H1 (cell line): ENCODE measurements at regions not wholly inside any gene's neighbourhood (a gene's known extent, or its start where the extent isn't known, plus 50 kb on each side); places are given as distances from the start of the nearest gene placed in this dataset.

ENCODE experiments used
- CTCF ChIA-PET: fragments of 300-600 bp; sonication (Branson Sonifier 250); formaldehyde crosslinking; loops from one replicate; lab custom pipeline; 2021; ENCODE audit not compliant: partially characterized antibody; lab: Charles Lee
- POLR2A ChIA-PET: fragments of 300-600 bp; sonication (Branson Sonifier 250); formaldehyde crosslinking; loops from one replicate; lab custom pipeline; 2021; ENCODE audit warnings: inconsistent platforms; ENCODE audit not compliant: partially characterized antibody; lab: Charles Lee
- DNase-seq, 2 experiments: peaks; one replicate each; pipeline versions ENCODE4 v3.0.0 to v3.0.0-alpha.2; 2010 to 2022; ENCODE audit warnings: low spot score in 2 of 2, low read depth in 1 of 2, mixed read lengths in 1 of 2
- FAIRE-seq: peaks from 2 replicates; lab custom pipeline; 2011; peaks lifted over from hg19 to GRCh38; lab: Jason Lieb, UNC
- H2AFZ ChIP-seq: 2 replicates; pipeline ENCODE4 v1.8.1; 2012; ENCODE audit warnings: low read length, inconsistent platforms
- H2AK5ac ChIP-seq: 2 replicates; pipeline ENCODE4 v1.6.1; 2013; ENCODE audit warnings: low read depth, low read length
- H2BK120ac ChIP-seq: replicated peaks from 2 replicates; pipeline ENCODE3; 2013; ENCODE audit warnings: low read depth, low read length, inconsistent platforms
- H2BK12ac ChIP-seq: 2 replicates; pipeline ENCODE4 v1.6.1; 2013; ENCODE audit warnings: low read depth, low read length
- H2BK15ac ChIP-seq: 2 replicates; pipeline ENCODE4 v1.6.1; 2013; ENCODE audit warnings: low read length
- H2BK20ac ChIP-seq: 2 replicates; pipeline ENCODE4 v1.6.1; 2013; ENCODE audit warnings: low read length
- H2BK5ac ChIP-seq: 2 replicates; pipeline ENCODE4 v1.6.1; 2013; ENCODE audit warnings: low read depth, low read length
- H3K14ac ChIP-seq: 2 replicates; pipeline ENCODE4 v1.6.1; 2013; ENCODE audit warnings: inconsistent platforms; ENCODE audit not compliant: insufficient read length
- H3K18ac ChIP-seq: 2 replicates; pipeline ENCODE4 v1.6.1; 2013; ENCODE audit warnings: low read length; ENCODE audit errors: extremely low read depth
- H3K23ac ChIP-seq: 2 replicates; pipeline ENCODE4 v1.6.1; 2013; ENCODE audit warnings: inconsistent platforms; ENCODE audit not compliant: insufficient read length
- H3K23me2 ChIP-seq: 2 replicates; pipeline ENCODE4 v1.6.1; 2013; ENCODE audit warnings: low read depth, low read length
- H3K27ac ChIP-seq: 2 replicates; pipeline ENCODE4 v1.6.1; 2011; ENCODE audit warnings: low read depth, low read length, inconsistent platforms
- H3K27me3 ChIP-seq, 4 experiments: replicated peaks in 1 of 4; 1 replicate in 1 of 4; 2 replicates in 3 of 4; pipeline versions ENCODE4 v1.6.1 to v1.8.1; 2011 to 2013; ENCODE audit warnings: low read length in 3 of 4, mild to moderate bottlenecking in 3 of 4, inconsistent platforms in 2 of 4, mixed read lengths in 2 of 4, moderate library complexity in 1 of 4; ENCODE audit not compliant: control insufficient read depth in 3 of 4, insufficient read depth in 3 of 4; ENCODE audit errors: extremely low read depth in 1 of 4
- H3K36me3 ChIP-seq, 4 experiments: 2 replicates each; pipeline versions ENCODE4 v1.6.1 to v1.8.1; 2011 to 2013; ENCODE audit warnings: mild to moderate bottlenecking in 4 of 4, low read length in 3 of 4, moderate library complexity in 2 of 4, control low read depth in 1 of 4, inconsistent platforms in 1 of 4; ENCODE audit not compliant: insufficient read depth in 4 of 4, control insufficient read depth in 2 of 4
- H3K4ac ChIP-seq: replicated peaks from 2 replicates; pipeline ENCODE3; 2013; ENCODE audit warnings: low read length, low read depth, mixed read lengths, inconsistent platforms; ENCODE audit not compliant: insufficient read length
- H3K4me1 ChIP-seq, 4 experiments: replicated peaks in 1 of 4; 1 replicate in 1 of 4; 2 replicates in 3 of 4; pipeline versions ENCODE4 v1.6.1 to v1.8.1; 2011 to 2013; ENCODE audit warnings: low read length in 3 of 4, inconsistent platforms in 2 of 4, mixed read lengths in 1 of 4; ENCODE audit not compliant: insufficient read depth in 4 of 4, control insufficient read depth in 3 of 4
- H3K4me2 ChIP-seq, 2 experiments: 2 replicates each; pipeline versions ENCODE4 v1.6.1 to v1.8.1; 2011 to 2013; ENCODE audit warnings: low read depth in 2 of 2, low read length in 2 of 2, control low read depth in 1 of 2, inconsistent platforms in 1 of 2, mild to moderate bottlenecking in 1 of 2; ENCODE audit not compliant: insufficient read depth in 1 of 2
- H3K4me3 ChIP-seq, 4 experiments: fragments of 200-600, 300-600 bp in 1 of 4; sonication (generic), shearing (Covaris generic), sonication (Bioruptor Twin) in 1 of 4; 2 replicates each; pipeline versions ENCODE4 v1.5.1 to v1.8.1; 2011 to 2016; ENCODE audit warnings: low read length in 4 of 4, low read depth in 3 of 4, control low read depth in 2 of 4, inconsistent platforms in 2 of 4, mild to moderate bottlenecking in 2 of 4, mixed read lengths in 1 of 4, moderate library complexity in 1 of 4; ENCODE audit not compliant: insufficient read depth in 2 of 4; ENCODE audit errors: extremely low read depth in 1 of 4
- H3K56ac ChIP-seq: replicated peaks from 2 replicates; pipeline ENCODE3; 2013; ENCODE audit warnings: low read depth, mild to moderate bottlenecking, mixed read lengths, low read length, inconsistent platforms; ENCODE audit not compliant: insufficient read length
- H3K79me1 ChIP-seq: 2 replicates; pipeline ENCODE4 v1.6.1; 2013; ENCODE audit warnings: low read depth, low read length, control low read depth
- H3K79me2 ChIP-seq, 2 experiments: 2 replicates each; pipeline versions ENCODE4 v1.6.1 to v1.8.1; 2012 to 2013; ENCODE audit warnings: low read length in 2 of 2, mild to moderate bottlenecking in 2 of 2, inconsistent platforms in 1 of 2; ENCODE audit not compliant: insufficient read depth in 2 of 2, control insufficient read depth in 1 of 2
- H3K9ac ChIP-seq, 4 experiments: replicated peaks in 1 of 4; 1 replicate in 1 of 4; 2 replicates in 3 of 4; pipeline versions ENCODE4 v1.6.1 to v1.8.1; 2011 to 2013; ENCODE audit warnings: low read depth in 3 of 4, low read length in 3 of 4, control low read depth in 2 of 4, mild to moderate bottlenecking in 2 of 4, moderate library complexity in 2 of 4, inconsistent platforms in 1 of 4; ENCODE audit errors: extremely low read depth in 1 of 4
- H3K9me3 ChIP-seq, 2 experiments: 2 replicates each; pipeline versions ENCODE4 v1.6.1 to v1.8.1; 2012 to 2013; ENCODE audit warnings: mild to moderate bottlenecking in 2 of 2, moderate library complexity in 2 of 2, control low read depth in 1 of 2, inconsistent platforms in 1 of 2, low read depth in 1 of 2, low read length in 1 of 2, mixed read lengths in 1 of 2; ENCODE audit not compliant: insufficient read depth in 2 of 2
- H4K20me1 ChIP-seq, 2 experiments: replicated peaks in 1 of 2; 2 replicates each; pipeline versions ENCODE3 to v1.8.1; 2011 to 2013; ENCODE audit warnings: inconsistent platforms in 2 of 2, low read length in 2 of 2, mild to moderate bottlenecking in 1 of 2; ENCODE audit not compliant: insufficient read depth in 2 of 2, control insufficient read depth in 1 of 2
- H4K5ac ChIP-seq: 2 replicates; pipeline ENCODE4 v1.6.1; 2013; ENCODE audit warnings: low read length, low read depth, mixed read lengths, inconsistent platforms; ENCODE audit not compliant: insufficient read length
- H4K8ac ChIP-seq: 2 replicates; pipeline ENCODE4 v1.8.0; 2013; ENCODE audit warnings: mild to moderate bottlenecking, moderate library complexity, low read length, inconsistent platforms; ENCODE audit not compliant: insufficient read depth; ENCODE audit errors: extremely low read depth
- H4K91ac ChIP-seq: replicated peaks from 2 replicates; pipeline ENCODE3; 2013; ENCODE audit warnings: low read length, mixed read lengths, inconsistent platforms; ENCODE audit not compliant: insufficient read length
- ATF2 ChIP-seq: IDR thresholded peaks from 2 replicates; pipeline ENCODE4 v1.6.1; 2012; ENCODE audit warnings: low read length, inconsistent platforms
- ATF3 ChIP-seq: IDR thresholded peaks from 2 replicates; pipeline ENCODE4 v1.6.1; 2011; ENCODE audit warnings: low read depth, mild to moderate bottlenecking, low read length; ENCODE audit not compliant: insufficient read depth
- CBX8 ChIP-seq: fragments of 300-800, 300-1000 bp; sonication (generic); IDR thresholded peaks from 2 replicates; pipeline ENCODE4 v1.7.1; 2016; ENCODE audit warnings: low read depth, low read length, borderline replicate concordance
- CHD2 ChIP-seq: IDR thresholded peaks from 2 replicates; pipeline ENCODE4 v1.6.1; 2012; ENCODE audit warnings: low read length, improper control_type of control experiment
- EP300 ChIP-seq, 2 experiments: IDR thresholded peaks; 1 replicate in 1 of 2; 2 replicates in 1 of 2; pipeline ENCODE4 v1.6.1; 2011 to 2012; ENCODE audit warnings: low read depth in 2 of 2, low read length in 2 of 2, mild to moderate bottlenecking in 2 of 2, borderline replicate concordance in 1 of 2, inconsistent platforms in 1 of 2, moderate library complexity in 1 of 2
- GTF2F1 ChIP-seq: IDR thresholded peaks from 2 replicates; pipeline ENCODE4 v1.6.1; 2012; ENCODE audit warnings: low read depth, low read length, improper control_type of control experiment, borderline replicate concordance
- JUND ChIP-seq: IDR thresholded peaks from 2 replicates; pipeline ENCODE4 v1.6.1; 2011; ENCODE audit warnings: mild to moderate bottlenecking, improper control_type of control experiment, low read length
- MAX ChIP-seq: IDR thresholded peaks from 2 replicates; pipeline ENCODE4 v1.6.1; 2012; ENCODE audit warnings: inconsistent platforms
- NRF1 ChIP-seq: IDR thresholded peaks from 2 replicates; pipeline ENCODE4 v1.6.1; 2011; ENCODE audit warnings: mild to moderate bottlenecking, low read depth, low read length, improper control_type of control experiment
- POLR2A ChIP-seq, 2 experiments: IDR thresholded peaks; 1 replicate in 1 of 2; 2 replicates in 1 of 2; pipeline ENCODE4 v1.6.1; 2011; ENCODE audit warnings: low read depth in 2 of 2, low read length in 2 of 2, mild to moderate bottlenecking in 2 of 2; ENCODE audit errors: control extremely low read depth in 1 of 2
- POU5F1 ChIP-seq: IDR thresholded peaks from 2 replicates; pipeline ENCODE4 v1.6.1; 2011; ENCODE audit warnings: low read depth, mild to moderate bottlenecking, low read length, moderate library complexity
- TCF12 ChIP-seq: IDR thresholded peaks from 2 replicates; pipeline ENCODE4 v1.6.1; 2011; ENCODE audit warnings: low read depth, mild to moderate bottlenecking, low read length
- ZNF274 ChIP-seq: IDR thresholded peaks from 2 replicates; pipeline ENCODE4 v1.7.0; 2012; ENCODE audit warnings: low read length, borderline replicate concordance; ENCODE audit errors: extremely low read depth
- WGBS, 2 experiments: shearing (Covaris generic) in 1 of 2; methylation state at CpG; one replicate each; pipeline versions ENCODE4 v1.1.6 to v1.1.7; 2013 to 2015; ENCODE audit warnings: low lambda C conversion rate in 2 of 2, mixed read lengths in 2 of 2, inconsistent platforms in 1 of 2, low coverage in 1 of 2, missing lambda C conversion rate in 1 of 2; ENCODE audit not compliant: insufficient replicate concordance in 2 of 2, insufficient coverage in 1 of 2, insufficient read length in 1 of 2; ENCODE audit errors: extremely low coverage in 1 of 2, missing lambda C conversion rate in 1 of 2; 5-methylcytosine and 5-hydroxymethylcytosine counted together

GRCh38 chr12:92419201-92419600 lies 273.6 kb upstream of the BTG1 start:
- Histone ChIP-seq H4K91ac (no peak overlapping the region), H3K79me2 (no peaks in the 10 kb centered on the region; a peak in 1 of 4 replicates), H3K79me1 (no peaks in the 10 kb centered on the region), H3K27ac (no peak overlapping the region), H2BK5ac (no peak overlapping the region), H3K36me3 (no peaks in the 10 kb centered on the region), H4K20me1 (no peaks in the 10 kb centered on the region), H3K4me3 (no peak overlapping the region), H3K27me3 (no peaks in the 10 kb centered on the region), H3K18ac (no peak overlapping the region), H2BK120ac (no peak overlapping the region), H4K5ac (no peak overlapping the region), H3K9me3 (no peaks in the 10 kb centered on the region), H3K4ac (no peak overlapping the region), H3K4me1 (peaks cover 0 to 3% (median 0%) of the 10 kb centered on the region in 4 experiments; a peak in 2 of 7 replicates), H2AFZ (no peak overlapping the region), H3K23ac (no peak overlapping the region), H3K4me2 (no peak overlapping the region), H3K56ac (no peak overlapping the region), H3K9ac (no peak overlapping the region), H4K8ac (no peak overlapping the region), H2BK15ac (no peak overlapping the region), H2BK12ac (no peak overlapping the region), H2BK20ac (no peak overlapping the region), H3K14ac (no peak overlapping the region), H2AK5ac (no peak overlapping the region), H3K23me2 (no peaks in the 10 kb centered on the region; the same call in 1 of the 2 replicates)
- 91% methylated on average over 1 of the region's 1 CpG; no CpG with 5 or more reads in 1 of the 2 experiments for WGBS, 2 experiments
- ChIA-PET POLR2A (no interaction called here), CTCF (no interaction called here)
- FAIRE-seq (no peak), DNase-seq (no peak)
- TF ChIP-seq EP300 (IDR thresholded peaks at IDR 0.05; ENCODE audit: borderline replicate concordance in 1 of 2, low read depth in 2 of 2, low read length in 2 of 2) (no peak), JUND (no peak), CHD2 (no peak), MAX (no peak), POU5F1 (no peak), NRF1 (no peak), GTF2F1 (no peak), POLR2A (IDR thresholded peaks at IDR 0.05; ENCODE audit: control extremely low read depth in 1 of 2, low read depth in 2 of 2, low read length in 2 of 2) (no peak), ZNF274 (no peak), CBX8 (no peak), ATF3 (no peak), ATF2 (no peak), TCF12 (no peak)
